Activated CD4-positive, CD25-positive, alpha-beta regulatory T cell treated with anti-CD3 and anti-CD28 coated beads, Interleukin-2, amount 50 U/mL, for 72 hours (primary cell): ENCODE measurements at regions not wholly inside any gene's neighbourhood (a gene's known extent, or its start where the extent isn't known, plus 50 kb on each side); places are given as distances from the start of the nearest gene placed in this dataset.
"Not testable (repeated sequence)": the region's sequence is repeated elsewhere in the genome, so short reads cannot be mapped to it uniquely, and the experiment has no call there.

ENCODE experiments used
- DNase-seq: peaks from one replicate; pipeline ENCODE4 v3.0.0; 2021

DNA sequence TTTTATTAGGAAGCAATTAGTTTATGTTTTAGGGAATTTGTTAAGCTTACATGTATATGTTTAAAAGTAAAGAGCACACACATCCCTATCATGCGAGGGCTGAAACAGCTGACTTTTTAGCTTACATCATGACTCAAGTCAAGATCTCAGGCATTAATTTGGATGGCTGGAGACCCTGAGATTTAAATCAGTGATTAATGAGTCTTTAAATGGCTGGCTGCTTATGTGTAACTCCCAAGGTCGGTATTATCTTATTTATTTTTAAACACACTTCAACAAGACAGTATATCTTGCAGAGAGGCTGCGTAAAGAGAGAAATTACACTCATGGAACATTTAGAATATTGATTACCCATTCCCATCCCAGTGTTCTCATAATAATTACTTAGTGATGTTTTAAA, 169.4 kb downstream of the KBTBD8 start:
- DNase-seq, result no peak

- DNase-seq, result no peak
These were observed 173.7 kb downstream of the KBTBD8 start for GRCh38 chr3:67171841-67172240.

DNA sequence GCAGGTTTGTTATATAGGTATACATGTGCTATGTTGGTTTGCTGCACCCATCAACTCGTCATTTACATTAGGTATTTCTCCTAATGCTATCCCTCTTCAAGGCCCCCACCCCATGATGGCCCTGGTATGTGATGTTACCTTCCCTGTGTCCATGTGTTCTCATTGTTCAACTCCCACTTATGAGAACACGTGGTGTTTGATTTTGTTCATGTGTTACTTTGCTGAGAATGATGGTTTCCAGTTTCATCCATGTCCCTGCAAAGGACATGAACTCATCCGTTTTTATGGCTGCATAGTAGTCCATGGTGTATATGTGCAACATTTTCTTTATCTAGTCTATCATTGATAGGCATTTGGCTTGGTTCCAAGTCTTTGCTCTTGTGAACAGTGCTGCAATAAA, 175.0 kb downstream of the KBTBD8 start:
- not testable (repeated sequence) for DNase-seq

DNA sequence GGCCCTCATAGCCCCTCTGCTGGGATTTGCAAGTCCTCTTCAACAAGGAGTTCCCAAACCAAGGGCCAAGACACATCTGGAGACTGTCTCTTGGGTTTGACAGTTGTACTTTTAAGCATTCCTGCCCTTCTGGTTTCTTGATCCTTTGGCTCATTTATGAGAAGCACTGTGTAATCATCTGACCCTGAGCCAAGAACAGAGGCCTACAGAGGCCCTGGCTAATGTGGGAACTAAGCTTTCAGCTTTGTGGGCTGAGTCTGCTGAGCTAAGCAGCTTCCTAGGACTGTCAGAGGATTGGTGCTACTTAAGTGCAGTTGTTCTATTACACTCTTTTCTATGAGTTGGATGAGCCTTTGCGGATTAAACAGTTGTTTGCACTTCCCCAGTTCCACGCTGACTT, 178.3 kb downstream of the KBTBD8 start:
- no peak for DNase-seq

DNA sequence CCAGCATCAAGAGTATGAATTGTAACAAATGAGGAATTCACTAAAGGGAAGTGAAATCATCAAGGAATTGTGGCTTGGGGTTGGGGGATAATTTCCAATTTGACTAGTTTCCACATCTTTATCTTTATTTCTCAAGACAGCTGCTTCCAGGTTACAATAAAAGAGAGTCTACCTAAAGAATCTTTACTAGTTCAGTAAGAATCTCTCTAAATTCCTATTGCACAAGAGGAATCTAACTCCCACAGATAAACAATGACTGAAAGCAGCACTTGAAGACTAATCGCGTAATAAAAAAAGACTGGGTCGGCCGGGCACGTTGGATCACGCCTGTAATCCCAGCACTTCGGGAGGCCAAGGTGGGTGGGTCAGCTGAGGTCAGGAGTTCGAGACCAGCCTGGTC, 194.4 kb downstream of the KBTBD8 start:
- DNase-seq, result no peak

DNA sequence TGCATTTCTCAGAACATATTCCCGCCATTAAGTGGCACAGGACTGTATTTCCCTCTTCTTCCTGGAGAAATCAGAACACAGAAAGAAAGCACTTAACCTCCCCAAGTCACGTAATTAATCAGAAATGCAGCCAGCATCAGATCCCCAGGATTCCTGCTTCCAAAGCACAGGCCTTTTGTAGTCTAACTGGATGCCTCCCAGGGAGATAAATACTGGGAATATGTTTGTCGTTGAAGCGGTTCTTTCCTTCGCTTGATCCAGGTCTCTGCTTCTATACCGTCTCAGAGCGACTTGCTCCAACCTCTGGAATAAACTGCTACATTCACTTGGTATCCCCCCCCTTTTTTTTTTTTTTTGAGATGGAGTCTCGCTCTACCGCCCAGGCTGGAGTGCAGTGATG, 198.6 kb downstream of the KBTBD8 start:
- no peak for DNase-seq

GRCh38 chr3:67198374-67198773, 200.3 kb downstream of the KBTBD8 start:
- DNase-seq, result no peak

DNA sequence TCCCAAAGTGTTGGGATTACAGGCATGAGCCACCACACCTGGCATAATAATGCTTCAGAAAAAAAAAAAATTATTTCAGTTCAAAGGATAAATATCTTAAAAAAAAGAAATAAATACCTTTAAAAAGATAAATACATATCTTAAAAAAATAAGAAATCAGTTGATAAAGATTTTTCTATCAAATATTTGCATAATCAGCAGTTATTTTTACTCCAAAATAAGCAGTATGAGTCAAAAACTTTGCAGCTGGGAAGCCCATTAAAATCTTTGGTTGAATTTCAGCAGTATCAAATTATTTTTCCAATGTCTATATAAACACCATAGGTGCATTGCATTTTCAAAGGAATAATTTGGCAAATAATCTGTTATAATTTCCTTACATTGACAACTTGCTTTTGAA, 202.5 kb downstream of the KBTBD8 start:
- DNase-seq, result no peak

- DNase-seq, result no peak
These were observed 202.9 kb downstream of the KBTBD8 start for GRCh38 chr3:67201026-67201425.

DNA sequence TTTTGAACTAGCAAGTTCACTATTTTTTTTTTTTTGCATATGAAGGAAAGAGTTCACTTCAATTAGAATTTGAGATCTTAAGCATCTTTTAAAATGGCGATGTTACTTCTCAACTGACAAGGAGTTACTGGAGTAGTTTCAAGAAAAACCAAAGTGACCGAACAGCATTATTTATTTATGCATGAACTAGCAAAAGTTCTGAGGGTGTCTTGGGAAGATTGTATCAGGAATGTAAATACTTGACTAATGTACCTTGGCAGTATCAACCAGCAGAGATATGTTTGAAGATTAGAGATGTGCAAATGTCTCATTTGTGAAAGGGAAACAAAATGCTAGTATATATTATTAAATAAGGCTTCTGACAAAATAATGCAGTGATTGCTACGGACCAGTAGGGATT, 203.9 kb downstream of the KBTBD8 start:
- no peak for DNase-seq

GRCh38 chr3:67204951-67205350, 206.8 kb downstream of the KBTBD8 start:
- DNase-seq, result no peak

GRCh38 chr3:67215690-67216089, 217.6 kb downstream of the KBTBD8 start:
- DNase-seq, result no peak

- DNase-seq, result no peak
These were observed 228.9 kb downstream of the KBTBD8 start for GRCh38 chr3:67227030-67227429.

DNA sequence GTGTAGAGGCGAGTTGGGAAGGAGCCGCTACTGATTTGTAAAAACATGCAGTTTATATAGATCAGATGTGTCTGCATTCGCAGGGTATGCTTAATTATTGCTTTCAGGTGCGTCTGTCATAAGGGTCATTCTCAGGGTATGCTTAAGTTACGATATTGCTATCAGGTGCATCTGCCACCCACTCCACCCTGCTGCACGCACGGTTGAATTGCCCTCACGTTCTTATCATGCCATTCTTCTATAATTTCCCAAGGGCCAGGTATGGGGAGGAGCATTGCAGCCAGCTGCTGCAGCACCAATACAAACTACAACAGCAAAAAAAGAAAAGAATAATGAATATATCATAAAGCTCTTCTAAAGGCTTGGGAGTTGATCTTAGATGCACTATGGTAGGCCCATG, 230.0 kb downstream of the KBTBD8 start:
- DNase-seq, result no peak

- DNase-seq, result no peak
These were observed 234.5 kb downstream of the KBTBD8 start for GRCh38 chr3:67232642-67233041.

DNA sequence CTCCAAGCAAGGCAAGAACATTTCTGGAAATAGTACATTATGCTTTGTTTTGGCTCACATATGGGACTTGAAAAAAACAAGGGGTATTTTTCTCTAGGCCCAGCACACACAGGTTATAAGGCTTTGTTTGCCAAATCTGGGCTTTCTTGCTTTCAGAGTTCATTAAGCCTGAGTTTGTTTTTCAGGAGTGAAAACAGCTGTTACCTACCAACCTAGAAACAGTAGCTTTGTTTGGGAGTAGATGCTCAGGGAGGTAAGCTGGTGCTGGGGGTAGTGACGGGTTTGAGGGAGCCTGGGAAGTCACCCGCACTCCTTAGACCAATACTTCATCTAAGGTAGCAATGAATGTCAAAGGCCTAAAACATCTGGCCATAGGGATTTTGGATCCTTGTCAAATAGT, 241.2 kb downstream of the KBTBD8 start:
- no peak for DNase-seq

DNA sequence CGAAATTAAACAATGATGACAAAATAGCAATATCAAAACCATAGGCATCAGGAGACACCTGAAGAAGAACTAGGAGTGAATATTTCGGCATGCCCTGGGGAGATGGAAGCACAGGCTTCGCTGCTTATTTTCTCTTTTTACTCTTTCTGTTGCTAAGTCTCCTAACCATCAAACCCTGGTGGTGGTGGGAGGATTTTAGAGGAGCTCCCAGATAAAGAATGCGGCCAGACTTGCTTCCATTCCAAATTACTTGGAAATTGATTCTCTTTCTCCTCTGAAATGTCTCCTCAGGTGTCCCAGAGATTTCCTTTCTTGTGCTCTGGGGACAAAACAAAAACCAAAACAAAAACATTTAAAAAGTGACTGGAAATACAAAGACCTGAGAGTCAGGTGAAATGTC, 243.0 kb downstream of the KBTBD8 start:
- DNase-seq, result no peak

DNA sequence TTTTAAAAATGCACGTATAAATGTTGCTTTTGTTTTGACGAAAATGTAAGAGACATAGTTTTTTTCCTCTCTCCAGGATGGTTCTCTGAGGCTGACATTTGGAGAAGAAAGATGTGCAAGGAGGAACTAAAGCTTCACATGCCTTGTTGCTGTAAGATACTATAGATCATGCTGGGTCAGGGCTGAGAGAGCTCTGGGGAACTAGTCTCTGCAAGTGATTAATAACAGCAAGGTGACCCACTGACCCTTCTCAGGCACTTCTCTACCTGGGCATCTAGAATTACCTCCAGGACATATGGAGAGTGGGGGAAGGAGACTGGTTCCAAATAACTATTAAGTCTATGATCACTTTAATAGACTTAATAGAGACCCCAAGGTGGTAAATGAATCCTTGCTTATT, 246.0 kb downstream of the KBTBD8 start:
- DNase-seq, result no peak

GRCh38 chr3:67245545-67245944, 247.4 kb downstream of the KBTBD8 start:
- DNase-seq, result no peak

GRCh38 chr3:67248726-67249125, 250.6 kb downstream of the KBTBD8 start:
- no peak for DNase-seq

DNA sequence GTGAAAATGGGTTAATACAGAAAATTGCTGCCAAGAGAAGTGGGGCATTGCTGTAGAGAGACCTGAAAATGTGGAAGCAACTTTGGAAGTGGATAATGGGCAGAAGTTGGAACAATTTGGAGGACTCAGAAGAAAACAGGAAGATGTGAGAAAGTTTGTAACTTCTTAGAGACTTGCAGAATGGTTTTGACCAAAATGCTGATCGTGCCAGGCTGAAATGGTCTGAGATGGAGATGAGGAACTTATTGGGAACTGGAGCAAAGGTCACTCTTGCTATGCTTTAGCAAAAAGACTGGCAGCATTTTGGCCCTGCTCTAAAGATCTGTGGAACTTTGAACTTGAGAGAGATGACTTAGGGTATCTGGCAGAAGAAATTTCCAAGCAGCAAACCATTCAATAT, 254.8 kb downstream of the KBTBD8 start:
- DNase-seq, result not testable (repeated sequence)

DNA sequence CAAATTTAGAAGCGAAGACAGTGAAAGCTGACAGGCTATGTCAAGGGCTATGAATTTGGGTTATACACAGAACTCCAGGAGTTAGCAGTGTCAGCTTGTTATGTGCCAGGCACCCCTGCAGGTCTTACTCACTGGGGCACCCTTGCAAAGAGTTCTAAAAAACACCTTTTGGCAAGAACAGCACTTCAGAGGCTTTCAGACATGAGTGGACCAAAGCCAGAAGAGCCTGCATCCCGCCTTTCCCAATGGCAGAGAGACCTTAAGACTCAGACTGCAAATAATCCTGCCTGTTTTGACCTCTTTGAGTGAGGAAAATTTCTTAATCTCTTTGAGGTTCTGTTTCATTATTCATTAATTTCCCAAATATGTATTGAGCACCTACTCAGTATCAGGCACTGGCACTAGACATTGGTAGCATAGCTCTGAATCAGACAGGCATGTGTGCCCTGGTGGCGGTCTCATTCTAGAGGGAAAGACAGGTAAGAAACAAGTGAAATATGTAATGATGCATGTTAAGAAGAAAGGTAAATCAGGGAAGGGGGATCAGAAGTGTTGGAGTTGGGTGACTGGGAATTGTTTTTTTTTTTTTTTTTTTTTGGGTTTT, 280.0 kb downstream of the KBTBD8 start:
- no peak for DNase-seq

GRCh38 chr3:67286586-67286985, 288.5 kb downstream of the KBTBD8 start:
- no peak for DNase-seq

DNA sequence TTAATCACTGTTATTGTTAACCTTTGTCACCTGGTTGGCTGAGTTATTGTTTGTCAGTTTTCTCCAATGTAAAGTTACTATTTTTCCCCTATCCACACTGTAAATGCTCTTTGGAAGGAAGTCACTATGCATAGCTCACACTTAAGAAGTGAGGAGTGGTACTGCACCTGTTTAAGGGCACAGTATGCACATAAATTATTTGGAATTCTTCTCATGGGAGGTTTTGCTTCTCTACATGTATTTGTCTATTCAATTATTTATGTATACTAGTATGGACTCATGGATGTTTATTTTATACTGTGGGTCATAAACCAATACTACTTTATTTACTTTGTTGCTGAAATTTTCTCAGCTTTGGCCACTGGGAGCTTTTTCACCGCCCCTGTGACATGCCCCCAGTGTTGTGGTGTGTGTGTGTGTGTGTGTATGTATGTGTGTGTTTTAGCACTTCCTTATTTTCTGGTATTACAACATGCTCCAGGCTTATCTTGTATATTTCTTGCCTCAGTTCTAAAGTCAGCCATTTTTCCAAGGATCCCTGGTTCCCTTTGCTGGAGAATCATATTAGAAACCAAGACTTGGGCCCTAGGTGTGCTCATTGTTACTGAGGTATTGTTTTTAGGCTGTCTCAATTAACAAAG, 290.5 kb downstream of the KBTBD8 start:
- DNase-seq, result no peak

- no peak for DNase-seq
These were observed 291.5 kb downstream of the KBTBD8 start for GRCh38 chr3:67289626-67290025.
